ENCODE measurements at regions not wholly inside any gene's neighbourhood (a gene's known extent, or its start where the extent isn't known, plus 50 kb on each side); places are given as distances from the start of the nearest gene placed in this dataset.
A peak's percentile ranks its signal among the peaks of the same experiment; 100 is the strongest.
"Not testable (repeated sequence)": the region's sequence is repeated elsewhere in the genome, so short reads cannot be mapped to it uniquely, and the experiment has no call there.

- Histone ChIP-seq H3K4me3 (replicated peaks in 1 of 2; ENCODE audit: low read depth in 1 of 2, low read length in 2 of 2) (no peak overlapping the region), H3K27ac (ENCODE audit: low read depth, low read length) (no peak overlapping the region), H2AFZ (ENCODE audit: low read depth, low read length, poor library complexity, severe bottlenecking) (no peak overlapping the region), H3K36me3 (ENCODE audit: control insufficient read depth in 1 of 2, insufficient read depth in 2 of 2, low read length in 2 of 2) (no peaks in the 10 kb centered on the region), H3K4me2 (ENCODE audit: low read length) (no peak overlapping the region), H3K9ac (ENCODE audit: low read length) (no peak overlapping the region), H4K20me1 (ENCODE audit: insufficient read depth) (no peaks in the 10 kb centered on the region), H3K79me2 (ENCODE audit: insufficient read depth, low read length) (no peaks in the 10 kb centered on the region), H3K9me3 (ENCODE audit: control insufficient read depth in 1 of 2, insufficient read depth in 1 of 2, low read depth in 1 of 2, low read length in 2 of 2) (no peaks in the 10 kb centered on the region), H3K4me1 (ENCODE audit: control insufficient read depth in 1 of 2, insufficient read depth in 2 of 2, low read length in 2 of 2) (no peaks in the 10 kb centered on the region), H3K27me3 (ENCODE audit: insufficient read depth, low read length) (no peaks in the 10 kb centered on the region), H3K9me2 (ENCODE audit: insufficient read depth) (no peaks in the 10 kb centered on the region)
- no peak for TF ChIP-seq SP1 (IDR thresholded peaks at IDR 0.05; ENCODE audit: low read depth)
- no peak for TF ChIP-seq POLR2AphosphoS5 (IDR thresholded peaks at IDR 0.05; ENCODE audit: low read depth, low read length)
- TF ChIP-seq, protein P1, sequence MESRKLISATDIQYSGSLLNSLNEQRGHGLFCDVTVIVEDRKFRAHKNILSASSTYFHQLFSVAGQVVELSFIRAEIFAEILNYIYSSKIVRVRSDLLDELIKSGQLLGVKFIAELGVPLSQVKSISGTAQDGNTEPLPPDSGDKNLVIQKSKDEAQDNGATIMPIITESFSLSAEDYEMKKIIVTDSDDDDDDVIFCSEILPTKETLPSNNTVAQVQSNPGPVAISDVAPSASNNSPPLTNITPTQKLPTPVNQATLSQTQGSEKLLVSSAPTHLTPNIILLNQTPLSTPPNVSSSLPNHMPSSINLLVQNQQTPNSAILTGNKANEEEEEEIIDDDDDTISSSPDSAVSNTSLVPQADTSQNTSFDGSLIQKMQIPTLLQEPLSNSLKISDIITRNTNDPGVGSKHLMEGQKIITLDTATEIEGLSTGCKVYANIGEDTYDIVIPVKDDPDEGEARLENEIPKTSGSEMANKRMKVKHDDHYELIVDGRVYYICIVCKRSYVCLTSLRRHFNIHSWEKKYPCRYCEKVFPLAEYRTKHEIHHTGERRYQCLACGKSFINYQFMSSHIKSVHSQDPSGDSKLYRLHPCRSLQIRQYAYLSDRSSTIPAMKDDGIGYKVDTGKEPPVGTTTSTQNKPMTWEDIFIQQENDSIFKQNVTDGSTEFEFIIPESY (IDR thresholded peaks at IDR 0.05; ENCODE audit: extremely low read depth, insufficient replicate concordance, low read length), result no peak
- no peak for TF ChIP-seq YY1 (IDR thresholded peaks at IDR 0.05; ENCODE audit: extremely low read depth, insufficient replicate concordance, low read depth, low read length)
- no peak for TF ChIP-seq SIN3A (IDR thresholded peaks at IDR 0.05; ENCODE audit: low read depth)
- TF ChIP-seq ELF1 (IDR thresholded peaks at IDR 0.05; ENCODE audit: borderline replicate concordance, low read depth), result no peak
- TF ChIP-seq CTCF (IDR thresholded peaks at IDR 0.05 in 2 of 3, conservative IDR thresholded peaks at IDR 0.05 in 1 of 3; ENCODE audit: borderline replicate concordance in 1 of 3, insufficient read depth in 1 of 3, low read depth in 2 of 3, low read length in 2 of 3), result peak in 1 of 3 experiments; percentile 25; a peak in 1 of 6 replicates
- DNase-seq (ENCODE audit: low read depth, low spot score) (no peak), ATAC-seq (peak; percentile 62)
- no TSS peak for BruUV-seq (replicated peaks)
- ChIA-PET CTCF (interaction anchor here (1.5 kb wide), 1 partner anchor 74 kb away, joined by 8 read pairs; no protein-coding TSS in a partner anchor), POLR2A (no interaction called here), RAD21 (ENCODE audit: low non-redundant PET in 1 of 2, low total read pairs in 2 of 2, uncharacterized antibody in 2 of 2, unreplicated experiment in 2 of 2) (no interaction called here)
- intact Hi-C loops (cut with micrococcal nuclease), result no loop called here
Observed at GRCh38 chr14:38941488-38941887, 161.5 kb downstream of the SEC23A start.

DNA sequence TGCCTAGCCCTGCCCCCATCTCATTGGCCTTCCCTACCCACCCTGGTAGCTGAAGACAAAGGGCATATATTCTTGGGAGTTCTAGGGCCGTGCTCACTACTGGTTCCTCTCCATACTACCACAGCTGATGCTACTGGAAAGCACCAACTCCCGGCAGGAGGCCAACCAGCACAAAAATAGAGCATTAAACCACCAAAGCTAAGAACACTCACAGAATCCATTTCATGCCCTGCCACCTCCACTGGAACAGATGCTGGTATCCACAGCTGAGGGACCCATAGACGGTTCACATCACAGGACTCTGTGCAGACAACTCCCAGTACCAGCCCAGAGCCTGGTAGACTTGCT, 170.4 kb downstream of the SEC23A start:
- H4K20me1 ChIP-seq (ENCODE audit: insufficient read depth); BruUV-seq (replicated peaks); H3K9ac ChIP-seq (ENCODE audit: low read length); ATAC-seq; H3K27ac ChIP-seq (ENCODE audit: low read depth, low read length); intact Hi-C loops (cut with micrococcal nuclease); H3K9me2 ChIP-seq (ENCODE audit: insufficient read depth); H3K27me3 ChIP-seq (ENCODE audit: insufficient read depth, low read length); H3K36me3 ChIP-seq (ENCODE audit: control insufficient read depth in 1 of 2, insufficient read depth in 2 of 2, low read length in 2 of 2); H3K4me1 ChIP-seq (ENCODE audit: control insufficient read depth in 1 of 2, insufficient read depth in 2 of 2, low read length in 2 of 2); DNase-seq (ENCODE audit: low read depth, low spot score); H3K9me3 ChIP-seq (ENCODE audit: control insufficient read depth in 1 of 2, insufficient read depth in 1 of 2, low read depth in 1 of 2, low read length in 2 of 2); H2AFZ ChIP-seq (ENCODE audit: low read depth, low read length, poor library complexity, severe bottlenecking); RAD21 ChIA-PET (ENCODE audit: low non-redundant PET in 1 of 2, low total read pairs in 2 of 2, uncharacterized antibody in 2 of 2, unreplicated experiment in 2 of 2); H3K79me2 ChIP-seq (ENCODE audit: insufficient read depth, low read length); H3K4me2 ChIP-seq (ENCODE audit: low read length); H3K4me3 ChIP-seq (replicated peaks in 1 of 2; ENCODE audit: low read depth in 1 of 2, low read length in 2 of 2); POLR2A ChIA-PET: not testable (repeated sequence)
- CTCF ChIA-PET, result interaction anchor here (1.2 kb wide), 1 partner anchor 65 kb away, joined by 3 read pairs; no protein-coding TSS in a partner anchor

Measured in HCT116 (cell line).